OCI-LY1 (cell line): ENCODE measurements at regions not wholly inside any gene's neighbourhood (a gene's known extent, or its start where the extent isn't known, plus 50 kb on each side); places are given as distances from the start of the nearest gene placed in this dataset.

ENCODE experiments used
- EZH2 ChIP-seq: fragments of 200-600 bp; sonication (generic), shearing (Covaris generic); IDR thresholded peaks from 2 replicates; pipeline ENCODE4 v1.8.0; 2017; ENCODE audit warnings: borderline replicate concordance, mixed run types, mild to moderate bottlenecking, antibody characterized with exemption, low read length, moderate library complexity, mixed read lengths
- TF ChIP-seq, protein P1 (sequence below): fragments of 200-600 bp; sonication (generic), shearing (Covaris generic); IDR thresholded peaks from 2 replicates; pipeline ENCODE4 v1.5.1; 2017; ENCODE audit warnings: mild to moderate bottlenecking, antibody characterized with exemption, low read length, moderate library complexity, mixed read lengths

DNA sequence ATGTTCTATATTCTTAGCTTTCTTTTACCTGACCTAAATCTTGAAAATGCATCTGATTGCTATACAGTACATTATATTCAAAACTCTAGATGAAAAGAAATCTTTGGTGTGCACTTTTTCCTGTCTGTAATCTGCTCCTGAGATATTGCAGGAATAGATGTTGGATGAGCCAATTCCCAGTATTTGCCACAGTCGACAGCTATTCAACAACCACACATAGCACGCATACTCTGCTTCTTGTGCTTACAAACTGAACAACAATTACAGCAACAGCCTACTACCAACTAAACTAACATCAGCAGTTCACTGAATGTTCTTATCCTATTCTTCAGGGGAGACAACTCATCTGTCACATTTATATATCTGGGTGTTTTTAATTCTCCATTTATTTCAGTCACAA is 573.9 kb upstream of the GRID2 start:
- TF ChIP-seq, protein P1, sequence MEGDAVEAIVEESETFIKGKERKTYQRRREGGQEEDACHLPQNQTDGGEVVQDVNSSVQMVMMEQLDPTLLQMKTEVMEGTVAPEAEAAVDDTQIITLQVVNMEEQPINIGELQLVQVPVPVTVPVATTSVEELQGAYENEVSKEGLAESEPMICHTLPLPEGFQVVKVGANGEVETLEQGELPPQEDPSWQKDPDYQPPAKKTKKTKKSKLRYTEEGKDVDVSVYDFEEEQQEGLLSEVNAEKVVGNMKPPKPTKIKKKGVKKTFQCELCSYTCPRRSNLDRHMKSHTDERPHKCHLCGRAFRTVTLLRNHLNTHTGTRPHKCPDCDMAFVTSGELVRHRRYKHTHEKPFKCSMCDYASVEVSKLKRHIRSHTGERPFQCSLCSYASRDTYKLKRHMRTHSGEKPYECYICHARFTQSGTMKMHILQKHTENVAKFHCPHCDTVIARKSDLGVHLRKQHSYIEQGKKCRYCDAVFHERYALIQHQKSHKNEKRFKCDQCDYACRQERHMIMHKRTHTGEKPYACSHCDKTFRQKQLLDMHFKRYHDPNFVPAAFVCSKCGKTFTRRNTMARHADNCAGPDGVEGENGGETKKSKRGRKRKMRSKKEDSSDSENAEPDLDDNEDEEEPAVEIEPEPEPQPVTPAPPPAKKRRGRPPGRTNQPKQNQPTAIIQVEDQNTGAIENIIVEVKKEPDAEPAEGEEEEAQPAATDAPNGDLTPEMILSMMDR, result no peak
- no peak for TF ChIP-seq EZH2
